GM19238 (cell line): ENCODE measurements at regions not wholly inside any gene's neighbourhood (a gene's known extent, or its start where the extent isn't known, plus 50 kb on each side); places are given as distances from the start of the nearest gene placed in this dataset.

Experiments used
- DNase-seq: peaks from one replicate; pipeline ENCODE4 v3.0.0; 2011; ENCODE audit warnings: low spot score; ENCODE audit not compliant: insufficient read length

DNA sequence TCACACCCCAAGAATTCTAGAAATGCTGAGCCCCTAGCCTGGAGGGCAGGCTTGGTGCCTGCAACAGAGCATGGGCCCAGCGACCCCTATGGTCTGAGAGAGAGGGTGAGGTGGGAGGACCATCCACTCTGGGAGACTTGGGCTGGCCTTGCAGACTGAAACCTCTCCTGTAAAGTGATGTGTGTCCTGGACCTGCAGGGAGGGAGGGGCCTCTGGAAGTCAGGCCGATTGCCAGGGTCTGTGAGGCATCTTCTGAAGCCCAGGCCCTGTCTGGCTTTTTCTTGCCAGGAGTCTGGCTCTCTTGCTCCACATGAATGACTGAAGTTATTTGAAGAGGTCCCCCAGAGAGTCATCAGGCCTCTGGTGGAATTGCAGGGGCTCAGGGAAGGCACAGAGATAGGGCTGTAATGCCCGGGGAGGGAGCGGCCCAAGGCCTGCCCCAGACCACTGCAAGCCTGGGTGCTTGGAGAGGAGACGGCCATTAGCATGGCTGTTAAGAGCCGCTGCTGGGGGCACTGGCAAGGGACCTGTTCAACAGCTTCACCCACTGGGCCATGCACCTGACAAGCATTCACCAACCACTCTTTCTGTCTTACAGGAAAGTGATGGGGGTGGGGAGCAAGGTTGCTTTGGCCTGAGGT lies 56.0 kb upstream of the CHRNA7 start:
- no peak for DNase-seq

DNA sequence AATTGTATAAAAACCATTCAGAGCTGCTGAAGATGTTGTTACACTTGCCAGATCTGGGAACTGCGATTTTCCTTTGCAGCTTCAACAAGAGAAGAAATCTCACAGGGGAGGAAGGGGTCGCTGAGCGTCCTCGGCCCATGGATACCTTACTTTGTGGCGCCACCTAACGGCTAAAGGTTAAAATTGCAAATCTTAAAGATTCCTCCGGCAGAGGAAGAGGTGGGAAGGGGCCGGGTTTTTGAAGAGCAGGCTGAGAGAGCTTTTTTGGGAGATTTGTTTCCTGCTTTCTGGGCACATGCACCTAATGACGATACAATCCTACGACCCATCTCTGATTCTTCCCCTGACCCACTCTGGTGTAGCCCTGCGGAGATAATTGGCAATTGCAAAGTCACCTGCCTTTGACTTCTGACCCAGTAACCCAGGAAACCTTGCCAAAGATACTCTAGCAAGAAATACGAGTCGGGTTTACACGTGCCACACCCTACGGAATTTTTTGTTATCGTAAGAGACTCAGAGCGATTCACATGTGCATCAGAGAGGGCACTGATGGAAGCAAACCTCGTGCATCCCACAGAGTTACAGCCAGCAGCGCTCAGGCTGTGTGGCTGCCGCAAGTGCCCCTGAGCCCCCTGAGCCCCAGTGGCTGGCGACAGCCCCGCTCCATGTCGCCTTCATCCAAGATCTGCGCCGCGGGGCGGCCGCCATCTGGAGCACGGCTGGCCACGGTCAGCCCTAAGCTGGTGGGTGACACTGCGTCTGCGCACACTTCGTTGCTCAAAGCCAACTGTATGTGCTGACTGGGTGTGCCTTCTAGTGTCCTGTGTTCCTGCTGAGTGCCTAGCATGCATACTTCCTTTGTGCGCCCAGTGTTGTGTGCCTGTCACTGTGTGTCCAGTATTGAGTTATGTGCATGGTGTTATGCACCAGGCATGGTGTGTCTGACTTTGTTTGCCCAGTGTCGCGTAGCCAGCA lies 55.2 kb upstream of the CHRNA7 start:
- DNase-seq: no peak

GRCh38 chr15:31975830-31976229 lies 54.5 kb upstream of the CHRNA7 start:
- DNase-seq: no peak

DNA sequence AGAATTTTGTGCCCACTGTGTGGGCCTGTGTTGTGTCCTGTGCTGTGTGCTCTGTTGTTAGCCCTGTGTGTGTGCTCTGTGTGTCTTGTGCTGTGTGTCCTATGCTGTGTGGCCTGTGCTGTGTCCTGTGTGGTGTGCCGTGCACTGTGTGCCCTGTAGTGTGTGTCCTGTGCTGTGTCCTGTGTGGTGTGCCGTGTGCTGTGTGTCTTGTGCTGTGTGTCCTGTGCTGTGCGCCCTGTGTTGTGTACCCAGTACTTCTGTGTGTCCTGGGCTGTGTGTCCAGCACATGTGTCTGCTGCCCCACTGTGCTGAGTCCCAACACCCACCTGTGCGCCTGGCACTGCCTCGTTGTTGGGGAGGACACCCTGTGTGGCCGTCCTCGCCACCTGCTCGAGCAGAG lies 53.2 kb upstream of the CHRNA7 start:
- DNase-seq: no peak

GRCh38 chr15:31977812-31978661 lies 52.3 kb upstream of the CHRNA7 start:
- peak; percentile 30 for DNase-seq
